Activated naive CD8-positive, alpha-beta T cell treated with anti-CD3 and anti-CD28 coated beads, Interleukin-2, amount 50 U/mL, for 24 hours (primary cell): ENCODE measurements at regions not wholly inside any gene's neighbourhood (a gene's known extent, or its start where the extent isn't known, plus 50 kb on each side); places are given as distances from the start of the nearest gene placed in this dataset.
A peak's percentile ranks its signal among the peaks of the same experiment; 100 is the strongest.

Experiments used
- ATAC-seq: fragments of 150-1000 bp; cut with Tn5 transposase; one replicate; pipeline ENCODE4 v1.10.0; 2021
- DNase-seq: peaks from one replicate; pipeline ENCODE4 v3.0.0; 2021
- H3K27ac Mint-ChIP-seq: one replicate; pipeline ENCODE4 v1.8.0; 2021; ENCODE audit warnings: mild to moderate bottlenecking, mixed read lengths
- H3K27me3 Mint-ChIP-seq: one replicate; pipeline ENCODE4 v1.8.0; 2021; ENCODE audit warnings: mixed read lengths
- H3K36me3 Mint-ChIP-seq: one replicate; pipeline ENCODE4 v1.8.0; 2021; ENCODE audit warnings: low read depth, mixed read lengths
- H3K4me1 Mint-ChIP-seq: one replicate; pipeline ENCODE4 v1.8.0; 2021; ENCODE audit warnings: mixed read lengths
- H3K4me3 Mint-ChIP-seq: one replicate; pipeline ENCODE4 v1.8.0; 2021; ENCODE audit warnings: mild to moderate bottlenecking, moderate library complexity, mixed read lengths
- H3K9me3 Mint-ChIP-seq: one replicate; pipeline ENCODE4 v1.8.0; 2021; ENCODE audit warnings: mixed read lengths

DNA sequence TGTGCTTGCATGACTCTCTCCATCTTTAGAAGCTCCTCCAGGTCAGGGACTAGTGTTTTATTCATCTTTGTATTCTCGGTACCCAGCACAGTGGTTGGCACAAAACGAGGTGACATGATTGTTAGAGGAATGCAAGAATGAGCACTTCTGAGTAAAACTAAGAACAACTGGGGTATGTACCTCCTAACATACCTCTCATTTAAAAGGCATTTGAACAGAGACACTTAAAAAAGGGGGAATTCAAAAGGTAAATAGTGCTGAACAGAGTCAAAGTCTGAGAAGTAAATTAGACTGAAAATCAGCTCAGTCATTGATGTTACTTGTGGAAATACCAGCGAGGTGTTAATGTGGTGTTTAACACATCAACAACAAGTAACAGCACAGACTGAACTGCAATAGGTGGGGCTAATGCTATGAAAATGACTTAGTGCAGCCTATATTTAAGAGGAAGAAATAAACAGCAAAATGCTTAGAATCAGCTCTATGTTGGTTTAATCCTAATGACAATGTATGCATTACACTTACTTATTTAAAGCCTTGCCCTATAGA is 102.4 kb downstream of the TMCO5A start:
- no peak overlapping the region for H3K27ac Mint-ChIP-seq
- no peak for DNase-seq
- no peaks in the 10 kb centered on the region for H3K4me1 Mint-ChIP-seq
- peaks cover 26% of the 10 kb centered on the region for H3K27me3 Mint-ChIP-seq
- no peak for ATAC-seq
- H3K4me3 Mint-ChIP-seq: no peak overlapping the region
- H3K9me3 Mint-ChIP-seq: no peaks in the 10 kb centered on the region
- H3K36me3 Mint-ChIP-seq: no peaks in the 10 kb centered on the region

DNA sequence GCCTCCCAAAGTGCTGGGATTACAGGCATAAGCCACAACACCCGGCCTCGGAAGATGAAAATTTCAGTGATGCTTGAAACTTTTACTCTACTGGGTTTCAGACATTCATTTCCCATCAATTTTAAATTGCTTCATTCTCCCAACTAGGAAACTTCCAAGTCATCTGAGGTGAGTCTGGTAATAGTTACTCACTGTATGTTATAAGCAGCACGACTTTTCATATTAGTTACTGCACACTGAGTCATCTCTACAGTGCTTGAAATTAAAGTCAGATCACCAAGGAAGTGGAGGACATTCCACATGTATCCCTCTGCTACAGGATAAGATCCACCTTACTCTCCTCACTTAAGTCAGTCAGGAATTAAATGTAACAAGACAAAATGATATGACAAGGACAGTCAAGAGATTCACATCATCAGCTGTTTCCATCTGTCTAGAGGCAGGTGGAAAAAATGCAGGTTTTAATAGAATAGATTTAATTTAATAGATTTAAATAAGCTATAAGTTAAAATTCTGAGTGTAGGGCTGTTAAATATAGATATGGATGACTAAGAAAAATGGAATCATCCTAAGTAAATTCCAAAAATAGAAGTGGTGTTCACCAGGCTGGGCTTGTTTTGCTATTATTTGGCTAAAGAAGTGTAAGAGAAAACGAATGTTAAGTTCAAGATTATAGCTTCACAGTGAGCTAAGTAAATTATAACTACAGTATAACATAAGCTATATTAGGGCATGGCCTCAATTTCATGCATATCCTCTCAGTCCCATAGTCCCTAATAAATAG is 104.4 kb downstream of the TMCO5A start:
- no peak for DNase-seq
- no peak overlapping the region for H3K27ac Mint-ChIP-seq
- ATAC-seq: no peak

DNA sequence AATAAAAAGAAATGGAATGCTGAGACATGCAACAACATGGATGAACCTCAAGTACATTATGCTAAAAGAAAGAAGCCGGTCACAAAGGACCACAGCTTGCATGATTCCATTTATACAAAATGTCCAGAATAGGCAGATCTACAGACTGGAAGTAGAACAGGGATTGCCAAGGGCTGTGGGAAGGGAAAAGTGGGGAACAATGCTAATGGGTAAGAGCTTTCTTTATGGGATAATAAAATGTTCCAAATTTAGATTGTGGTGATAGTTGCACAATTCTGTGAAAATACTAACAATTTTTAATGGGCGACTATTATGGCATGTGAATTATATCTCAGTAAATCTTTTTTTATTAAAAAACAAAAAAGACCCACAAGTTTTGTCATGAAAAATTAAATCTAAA is 106.2 kb downstream of the TMCO5A start:
- Mint-ChIP-seq H3K27me3 (peaks cover 25% of the 10 kb centered on the region), H3K4me3 (no peak overlapping the region), H3K36me3 (no peaks in the 10 kb centered on the region), H3K27ac (no peak overlapping the region), H3K9me3 (no peaks in the 10 kb centered on the region), H3K4me1 (peaks cover 3% of the 10 kb centered on the region)
- no peak for DNase-seq
- ATAC-seq: no peak

More for the DNA sequence above, 104.4 kb downstream of the TMCO5A start:
- H3K36me3 Mint-ChIP-seq: no peaks in the 10 kb centered on the region
- no peak overlapping the region for H3K4me3 Mint-ChIP-seq
- no peaks in the 10 kb centered on the region for H3K9me3 Mint-ChIP-seq
- peaks cover 3% of the 10 kb centered on the region for H3K4me1 Mint-ChIP-seq
- H3K27me3 Mint-ChIP-seq: peaks cover 31% of the 10 kb centered on the region

DNA sequence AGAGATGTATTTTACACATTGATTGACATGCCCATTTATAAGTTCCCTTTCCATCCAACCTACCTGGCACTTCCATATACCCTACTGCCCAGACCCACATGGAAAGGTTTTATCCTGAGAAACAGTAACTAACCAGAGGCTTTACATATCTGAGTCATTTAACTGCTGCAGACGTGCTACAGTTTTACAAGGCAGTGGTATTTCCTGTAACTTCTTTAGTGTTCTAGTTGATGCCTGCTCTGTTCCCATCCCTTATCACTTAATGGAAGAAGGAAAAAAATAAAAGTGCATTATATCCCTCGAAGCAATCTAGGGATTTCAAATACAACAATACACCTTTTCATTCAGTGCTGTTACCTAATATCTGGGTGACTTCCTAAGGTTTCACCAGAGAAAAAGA is 107.1 kb downstream of the TMCO5A start:
- DNase-seq: no peak
- ATAC-seq: no peak
- peaks cover 5% of the 10 kb centered on the region for H3K4me1 Mint-ChIP-seq
- no peak overlapping the region for H3K27ac Mint-ChIP-seq
- no peaks in the 10 kb centered on the region for H3K36me3 Mint-ChIP-seq
- H3K4me3 Mint-ChIP-seq: no peak overlapping the region
- H3K27me3 Mint-ChIP-seq: peaks cover 21% of the 10 kb centered on the region
- peaks cover 4% of the 10 kb centered on the region for H3K9me3 Mint-ChIP-seq

DNA sequence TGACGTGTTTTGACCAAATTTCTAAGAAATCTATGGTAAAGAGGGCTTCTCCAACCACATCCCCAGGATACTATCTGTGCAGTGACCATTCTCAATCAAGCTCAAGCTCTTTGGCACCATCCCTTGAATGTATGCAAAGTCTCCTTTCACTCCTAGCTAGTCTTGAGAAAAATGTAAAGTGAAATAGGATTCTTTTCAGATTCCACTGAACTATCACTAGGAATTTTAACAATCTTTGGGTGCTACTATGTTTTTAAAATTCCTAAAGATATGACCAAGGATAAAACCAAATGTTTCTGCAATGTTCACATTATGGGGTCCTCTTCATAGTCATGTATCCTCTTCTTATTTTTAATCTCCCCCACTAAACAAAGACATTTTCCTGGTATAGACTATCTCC is 107.8 kb downstream of the TMCO5A start:
- no peak overlapping the region for H3K4me3 Mint-ChIP-seq
- H3K4me1 Mint-ChIP-seq: peaks cover 5% of the 10 kb centered on the region
- H3K36me3 Mint-ChIP-seq: no peaks in the 10 kb centered on the region
- no peak for DNase-seq
- peaks cover 4% of the 10 kb centered on the region for H3K9me3 Mint-ChIP-seq
- peaks cover 20% of the 10 kb centered on the region for H3K27me3 Mint-ChIP-seq
- H3K27ac Mint-ChIP-seq: no peak overlapping the region
- ATAC-seq: no peak

DNA sequence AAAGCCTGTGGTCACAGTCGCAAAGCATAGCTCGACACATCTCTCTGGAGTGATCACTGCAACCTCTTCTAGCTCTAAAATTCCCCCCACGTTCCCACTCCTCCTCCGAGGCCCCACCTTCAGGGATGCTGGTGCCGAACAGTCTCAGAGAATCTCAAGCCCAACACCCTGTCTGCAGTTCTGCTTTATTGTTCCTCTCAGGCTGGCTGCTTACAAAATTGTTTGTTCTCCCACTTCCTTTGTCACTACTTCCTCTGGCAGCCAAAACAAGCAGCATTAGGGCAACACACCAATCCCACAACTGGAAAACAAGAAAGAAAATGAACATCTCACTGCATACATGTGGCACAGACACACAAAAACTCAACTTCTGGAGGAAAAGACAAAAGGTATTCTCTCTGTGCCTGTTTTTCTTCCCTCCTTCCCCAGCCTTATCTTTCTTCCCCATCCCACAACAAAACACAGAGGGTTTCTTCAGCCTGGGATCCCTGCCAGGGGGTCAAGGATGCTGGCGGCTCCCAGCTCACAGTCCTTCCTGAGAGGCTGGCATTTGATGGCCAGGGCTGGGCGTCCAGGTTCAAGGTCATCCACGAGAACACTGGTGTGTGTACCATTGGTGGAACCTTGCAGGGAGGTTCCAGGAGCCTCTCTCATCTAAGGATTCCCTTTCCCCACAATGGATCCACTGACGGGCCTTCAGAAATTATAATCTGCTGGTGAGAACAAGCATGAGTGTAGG is 108.4 kb downstream of the TMCO5A start:
- Mint-ChIP-seq H3K4me1 (peaks cover 7% of the 10 kb centered on the region), H3K36me3 (no peaks in the 10 kb centered on the region)
- no peak for DNase-seq

DNA sequence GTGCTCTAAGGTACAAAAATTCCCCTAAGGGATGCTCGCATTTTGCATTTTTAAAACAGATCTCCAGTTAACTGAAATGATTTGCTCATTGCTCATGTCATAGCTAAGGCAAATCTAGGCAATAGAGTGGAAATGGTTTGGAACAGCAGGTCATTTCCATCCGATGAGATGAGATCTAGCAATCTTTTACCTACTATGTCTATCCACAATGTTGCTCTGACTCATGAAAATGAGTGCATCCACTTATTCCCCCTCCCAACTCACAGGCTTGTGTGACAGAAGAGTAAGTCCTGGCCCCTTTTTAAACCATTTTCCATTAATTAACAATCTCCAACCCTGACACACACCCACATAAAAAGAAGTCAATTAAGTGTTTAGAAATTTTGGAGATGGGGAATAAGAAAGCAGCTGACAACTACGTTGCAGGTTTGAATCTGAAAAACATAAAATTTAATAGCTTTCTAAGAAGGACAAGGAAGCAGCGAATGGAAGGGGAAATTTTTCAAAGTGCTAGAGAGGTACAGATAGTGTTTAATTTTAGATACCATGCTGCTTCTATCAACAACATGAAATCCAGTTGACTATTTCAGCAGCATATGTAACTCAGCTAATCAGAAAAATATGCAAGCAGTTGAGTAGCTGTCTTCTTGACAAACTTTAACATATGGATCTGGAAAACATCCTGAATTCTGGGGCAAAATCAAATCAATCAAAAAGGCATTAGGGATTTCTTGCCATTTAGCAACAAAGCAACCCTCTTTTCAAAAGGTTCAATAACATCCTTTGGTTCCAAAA is 112.0 kb downstream of the TMCO5A start:
- no peak overlapping the region for H3K4me3 Mint-ChIP-seq
- ATAC-seq (no peak), DNase-seq (no peak)
- H3K27me3 Mint-ChIP-seq: peaks cover 8% of the 10 kb centered on the region
- no peaks in the 10 kb centered on the region for H3K36me3 Mint-ChIP-seq
- no peak overlapping the region for H3K27ac Mint-ChIP-seq
- peaks cover 4% of the 10 kb centered on the region for H3K9me3 Mint-ChIP-seq
- H3K4me1 Mint-ChIP-seq: peaks cover 19% of the 10 kb centered on the region

More for the DNA sequence above, 108.4 kb downstream of the TMCO5A start:
- Mint-ChIP-seq H3K9me3 (peaks cover 4% of the 10 kb centered on the region), H3K4me3 (no peak overlapping the region), H3K27me3 (peaks cover 16% of the 10 kb centered on the region), H3K27ac (no peak overlapping the region)
- no peak for ATAC-seq

DNA sequence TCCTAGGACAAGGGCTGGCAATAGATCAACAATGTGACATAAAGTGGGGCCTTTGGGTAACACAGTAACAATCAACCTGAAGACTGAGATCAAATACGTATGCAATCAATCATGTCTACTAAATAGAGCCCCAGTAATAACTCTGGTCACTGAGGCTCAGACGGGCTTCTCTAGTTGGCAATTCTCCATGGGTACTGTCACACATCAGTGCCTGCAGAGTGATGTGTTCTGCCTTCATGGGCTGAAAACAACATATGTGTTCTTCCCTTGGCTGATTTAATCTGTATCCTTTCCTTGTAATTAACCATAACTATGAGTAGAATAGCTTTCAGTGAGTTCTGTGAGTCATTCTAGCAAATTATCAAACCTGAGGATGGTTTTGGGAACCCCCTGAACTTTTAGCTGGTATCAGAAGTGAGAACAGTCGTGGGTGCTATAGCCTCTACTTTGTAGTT is 113.6 kb downstream of the TMCO5A start:
- Mint-ChIP-seq H3K4me3 (no peak overlapping the region), H3K36me3 (no peaks in the 10 kb centered on the region), H3K4me1 (peaks cover 16% of the 10 kb centered on the region), H3K9me3 (peaks cover 4% of the 10 kb centered on the region), H3K27me3 (peaks cover 7% of the 10 kb centered on the region), H3K27ac (no peak overlapping the region)
- DNase-seq (no peak), ATAC-seq (peak; percentile 87)

DNA sequence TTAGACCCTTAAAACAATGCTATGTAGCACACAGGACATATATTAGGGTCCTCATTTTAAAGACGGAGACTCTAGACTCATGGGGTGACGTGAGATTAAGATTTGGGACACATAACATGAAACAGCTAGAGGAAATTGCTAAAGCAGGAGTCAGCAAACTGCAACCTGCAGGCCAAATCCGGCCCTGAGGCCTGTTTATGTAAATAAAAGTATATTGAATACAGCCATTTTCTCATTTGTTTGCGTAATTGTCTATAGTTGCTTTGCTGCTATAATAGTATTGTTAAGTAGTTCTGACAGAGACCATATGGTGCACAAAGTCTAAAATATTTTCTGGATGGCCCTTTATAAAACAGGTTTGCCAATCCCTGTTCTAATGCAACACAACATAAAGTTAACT is 115.5 kb downstream of the TMCO5A start:
- H3K9me3 Mint-ChIP-seq: peaks cover 4% of the 10 kb centered on the region
- ATAC-seq (no peak), DNase-seq (no peak)
- peaks cover 16% of the 10 kb centered on the region for H3K4me1 Mint-ChIP-seq
- no peak overlapping the region for H3K4me3 Mint-ChIP-seq
- H3K27ac Mint-ChIP-seq: no peak overlapping the region
- H3K27me3 Mint-ChIP-seq: peaks cover 7% of the 10 kb centered on the region
- H3K36me3 Mint-ChIP-seq: no peaks in the 10 kb centered on the region

DNA sequence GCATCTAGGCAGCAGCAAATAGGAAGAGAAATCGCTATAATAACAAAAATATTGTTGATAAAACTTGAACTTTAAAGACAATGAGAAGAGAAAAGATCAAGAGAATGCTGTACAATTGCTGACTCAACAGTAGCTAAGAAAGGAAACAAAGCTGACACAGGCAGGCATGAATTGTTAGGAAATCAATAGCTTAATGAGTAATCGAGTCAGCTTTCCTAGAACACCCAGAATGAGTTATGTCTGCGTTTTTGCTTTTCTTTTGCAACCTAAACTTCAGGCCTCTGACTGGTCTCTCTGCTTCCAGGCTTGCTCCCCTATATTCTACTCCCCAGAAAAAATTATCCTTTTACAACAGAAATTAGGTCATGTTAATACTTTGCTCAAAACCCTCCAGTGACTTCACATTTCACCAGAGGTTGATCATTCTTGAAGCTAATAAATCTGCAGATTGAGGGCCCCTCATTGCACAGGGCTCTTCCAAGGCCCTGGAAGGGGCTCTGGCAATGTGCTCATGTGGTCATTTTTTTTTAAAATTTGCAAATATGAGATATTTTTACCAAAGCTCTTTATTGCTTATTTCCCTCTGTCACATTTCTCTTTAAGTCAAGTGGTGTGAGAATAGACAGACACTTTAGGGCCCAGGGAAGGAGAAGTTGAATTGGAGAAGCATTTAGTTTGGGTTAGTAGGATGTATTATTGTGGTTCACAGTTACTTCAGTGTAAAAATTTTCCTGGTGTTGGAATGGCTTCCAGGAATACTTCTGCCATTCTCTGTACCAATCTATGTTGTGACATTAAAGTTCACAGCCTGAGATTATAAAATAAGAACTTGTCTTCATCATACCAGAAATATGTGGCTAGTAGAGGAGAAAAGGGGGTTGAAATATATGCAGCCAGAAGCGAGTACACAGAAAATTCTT is 116.3 kb downstream of the TMCO5A start:
- Mint-ChIP-seq H3K27ac (no peak overlapping the region), H3K4me3 (no peak overlapping the region), H3K36me3 (no peaks in the 10 kb centered on the region), H3K4me1 (peaks cover 16% of the 10 kb centered on the region), H3K27me3 (peaks cover 13% of the 10 kb centered on the region), H3K9me3 (peaks cover 3% of the 10 kb centered on the region)
- no peak for DNase-seq
- ATAC-seq: no peak

DNA sequence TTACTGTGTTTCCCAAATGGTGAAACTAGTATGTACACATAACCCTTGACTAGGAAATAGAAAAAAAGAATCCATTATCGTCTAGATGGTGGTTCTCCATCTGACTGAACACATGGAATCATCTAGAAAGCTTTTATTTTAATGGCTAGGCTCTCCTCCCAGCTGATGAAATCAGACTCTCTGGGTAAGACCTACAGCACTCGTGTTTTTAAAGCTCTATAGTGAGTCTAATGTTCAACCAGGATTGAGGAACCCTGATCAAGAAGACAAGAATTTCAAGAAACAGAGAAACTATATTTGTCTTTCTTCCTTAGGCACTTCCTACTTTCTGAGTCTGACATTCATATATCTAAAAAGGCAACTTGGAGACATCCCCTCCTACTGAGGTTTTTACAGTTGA is 118.8 kb downstream of the TMCO5A start:
- H3K36me3 Mint-ChIP-seq: no peaks in the 10 kb centered on the region
- ATAC-seq: no peak
- no peaks in the 10 kb centered on the region for H3K9me3 Mint-ChIP-seq
- DNase-seq: no peak
- H3K4me3 Mint-ChIP-seq: no peak overlapping the region
- peaks cover 14% of the 10 kb centered on the region for H3K4me1 Mint-ChIP-seq
- H3K27me3 Mint-ChIP-seq: peaks cover 16% of the 10 kb centered on the region
- H3K27ac Mint-ChIP-seq: no peak overlapping the region

DNA sequence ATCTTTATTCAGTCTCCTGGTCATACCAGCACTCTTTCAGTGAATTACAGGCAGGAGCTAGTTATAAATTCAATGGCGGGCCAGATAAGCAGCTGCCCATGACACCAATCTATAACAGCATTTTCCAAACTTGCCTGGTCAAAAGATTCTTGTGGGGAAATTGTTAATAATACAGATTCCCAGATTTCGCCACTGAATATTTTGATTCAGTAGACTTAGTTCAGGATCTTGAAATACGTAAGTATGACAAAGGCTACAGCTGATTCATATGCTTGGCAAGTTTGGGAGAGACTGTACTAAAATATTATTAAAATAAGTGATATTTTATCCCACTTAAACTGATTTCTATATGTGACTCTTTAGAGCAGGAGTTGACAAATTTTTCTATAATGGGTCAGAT is 119.3 kb downstream of the TMCO5A start:
- H3K9me3 Mint-ChIP-seq: no peaks in the 10 kb centered on the region
- no peak overlapping the region for H3K27ac Mint-ChIP-seq
- ATAC-seq: no peak
- H3K36me3 Mint-ChIP-seq: no peaks in the 10 kb centered on the region
- no peak for DNase-seq
- peaks cover 16% of the 10 kb centered on the region for H3K4me1 Mint-ChIP-seq
- no peak overlapping the region for H3K4me3 Mint-ChIP-seq
- peaks cover 16% of the 10 kb centered on the region for H3K27me3 Mint-ChIP-seq

DNA sequence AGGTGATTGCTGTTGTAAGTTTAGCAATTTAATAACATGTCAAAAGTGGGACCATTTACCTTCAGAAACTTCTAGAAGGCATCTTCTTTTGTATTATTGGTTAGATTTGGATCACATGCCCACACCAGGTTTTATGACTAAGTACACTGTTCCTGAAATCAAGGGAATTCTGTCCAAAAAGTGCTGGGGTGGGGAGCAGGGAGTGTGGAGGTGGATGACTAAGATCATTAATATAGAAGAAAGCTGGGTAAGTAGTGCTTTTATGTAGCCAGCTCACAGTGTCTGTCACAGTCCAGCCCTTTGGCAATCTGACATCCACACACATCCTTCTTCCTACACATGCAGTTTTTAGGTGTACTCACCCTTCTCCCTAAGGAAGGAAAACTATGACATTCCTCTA is 120.0 kb downstream of the TMCO5A start:
- Mint-ChIP-seq H3K27ac (no peak overlapping the region), H3K27me3 (peaks cover 16% of the 10 kb centered on the region), H3K9me3 (no peaks in the 10 kb centered on the region), H3K4me3 (no peak overlapping the region), H3K36me3 (no peaks in the 10 kb centered on the region), H3K4me1 (peaks cover 21% of the 10 kb centered on the region)
- DNase-seq (no peak), ATAC-seq (no peak)
